ENCODE measurements at regions not wholly inside any gene's neighbourhood (a gene's known extent, or its start where the extent isn't known, plus 50 kb on each side); places are given as distances from the start of the nearest gene placed in this dataset.

DNA sequence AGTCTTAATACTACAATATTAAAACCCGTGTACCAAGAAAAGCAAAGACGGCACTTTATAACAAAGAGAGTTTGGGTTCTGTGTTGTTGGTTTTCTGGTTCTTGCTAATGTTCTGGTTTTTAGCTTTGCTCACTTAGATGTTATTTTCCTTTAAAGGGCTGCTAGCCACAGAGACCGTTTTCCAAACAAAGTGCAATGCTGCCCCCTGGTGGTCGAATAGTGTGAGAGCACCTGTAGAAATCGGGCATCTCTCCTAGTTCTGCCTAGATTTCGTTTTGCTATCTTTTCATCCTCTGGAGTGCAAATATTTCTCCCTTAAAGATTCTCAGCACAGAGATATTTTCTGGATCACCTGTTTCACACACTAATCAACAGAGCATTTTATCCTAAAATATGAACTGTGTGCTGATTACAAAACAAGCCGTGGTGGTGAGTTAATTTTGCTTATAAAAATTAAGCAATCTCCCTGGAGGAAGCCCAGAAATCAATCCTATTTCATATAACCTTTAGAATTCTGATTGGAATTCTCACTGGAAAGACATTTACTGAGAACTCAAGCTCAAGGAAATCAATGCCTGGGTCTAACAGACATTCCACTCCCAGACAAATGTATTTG, 334.5 kb upstream of the NOCT start:
- TF ChIP-seq ZNF565 (CRISPR knock-in tag; conservative IDR thresholded peaks at IDR 0.05; ENCODE audit: low read depth) (no peak), ZFP30 (CRISPR knock-in tag; IDR thresholded peaks at IDR 0.05) (no peak)

Measured in SK-N-SH treated with all-trans-retinoic acid at 6 μM for 48 hours (cell line).